ENCODE measurements at regions not wholly inside any gene's neighbourhood (a gene's known extent, or its start where the extent isn't known, plus 50 kb on each side); places are given as distances from the start of the nearest gene placed in this dataset.

DNA sequence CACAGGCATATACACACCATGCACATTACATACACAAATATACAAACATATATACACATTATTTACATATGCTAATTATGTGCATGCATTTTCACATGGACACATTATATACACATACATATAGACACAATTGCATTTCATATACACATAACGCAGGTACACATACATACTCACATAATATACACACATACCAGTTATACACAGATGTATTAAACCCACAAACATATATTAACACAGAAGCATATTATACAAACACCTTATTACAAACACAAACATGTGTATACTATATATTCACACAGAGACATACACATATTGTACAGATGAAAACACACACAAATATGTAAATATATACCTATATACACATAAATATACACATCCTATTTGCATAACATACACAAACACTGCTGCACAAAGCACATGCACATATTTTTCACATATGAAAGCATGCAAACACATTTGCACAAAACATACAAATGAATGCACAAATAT lies 140.2 kb downstream of the VEGFA start (continued):
- TF ChIP-seq, protein P1, sequence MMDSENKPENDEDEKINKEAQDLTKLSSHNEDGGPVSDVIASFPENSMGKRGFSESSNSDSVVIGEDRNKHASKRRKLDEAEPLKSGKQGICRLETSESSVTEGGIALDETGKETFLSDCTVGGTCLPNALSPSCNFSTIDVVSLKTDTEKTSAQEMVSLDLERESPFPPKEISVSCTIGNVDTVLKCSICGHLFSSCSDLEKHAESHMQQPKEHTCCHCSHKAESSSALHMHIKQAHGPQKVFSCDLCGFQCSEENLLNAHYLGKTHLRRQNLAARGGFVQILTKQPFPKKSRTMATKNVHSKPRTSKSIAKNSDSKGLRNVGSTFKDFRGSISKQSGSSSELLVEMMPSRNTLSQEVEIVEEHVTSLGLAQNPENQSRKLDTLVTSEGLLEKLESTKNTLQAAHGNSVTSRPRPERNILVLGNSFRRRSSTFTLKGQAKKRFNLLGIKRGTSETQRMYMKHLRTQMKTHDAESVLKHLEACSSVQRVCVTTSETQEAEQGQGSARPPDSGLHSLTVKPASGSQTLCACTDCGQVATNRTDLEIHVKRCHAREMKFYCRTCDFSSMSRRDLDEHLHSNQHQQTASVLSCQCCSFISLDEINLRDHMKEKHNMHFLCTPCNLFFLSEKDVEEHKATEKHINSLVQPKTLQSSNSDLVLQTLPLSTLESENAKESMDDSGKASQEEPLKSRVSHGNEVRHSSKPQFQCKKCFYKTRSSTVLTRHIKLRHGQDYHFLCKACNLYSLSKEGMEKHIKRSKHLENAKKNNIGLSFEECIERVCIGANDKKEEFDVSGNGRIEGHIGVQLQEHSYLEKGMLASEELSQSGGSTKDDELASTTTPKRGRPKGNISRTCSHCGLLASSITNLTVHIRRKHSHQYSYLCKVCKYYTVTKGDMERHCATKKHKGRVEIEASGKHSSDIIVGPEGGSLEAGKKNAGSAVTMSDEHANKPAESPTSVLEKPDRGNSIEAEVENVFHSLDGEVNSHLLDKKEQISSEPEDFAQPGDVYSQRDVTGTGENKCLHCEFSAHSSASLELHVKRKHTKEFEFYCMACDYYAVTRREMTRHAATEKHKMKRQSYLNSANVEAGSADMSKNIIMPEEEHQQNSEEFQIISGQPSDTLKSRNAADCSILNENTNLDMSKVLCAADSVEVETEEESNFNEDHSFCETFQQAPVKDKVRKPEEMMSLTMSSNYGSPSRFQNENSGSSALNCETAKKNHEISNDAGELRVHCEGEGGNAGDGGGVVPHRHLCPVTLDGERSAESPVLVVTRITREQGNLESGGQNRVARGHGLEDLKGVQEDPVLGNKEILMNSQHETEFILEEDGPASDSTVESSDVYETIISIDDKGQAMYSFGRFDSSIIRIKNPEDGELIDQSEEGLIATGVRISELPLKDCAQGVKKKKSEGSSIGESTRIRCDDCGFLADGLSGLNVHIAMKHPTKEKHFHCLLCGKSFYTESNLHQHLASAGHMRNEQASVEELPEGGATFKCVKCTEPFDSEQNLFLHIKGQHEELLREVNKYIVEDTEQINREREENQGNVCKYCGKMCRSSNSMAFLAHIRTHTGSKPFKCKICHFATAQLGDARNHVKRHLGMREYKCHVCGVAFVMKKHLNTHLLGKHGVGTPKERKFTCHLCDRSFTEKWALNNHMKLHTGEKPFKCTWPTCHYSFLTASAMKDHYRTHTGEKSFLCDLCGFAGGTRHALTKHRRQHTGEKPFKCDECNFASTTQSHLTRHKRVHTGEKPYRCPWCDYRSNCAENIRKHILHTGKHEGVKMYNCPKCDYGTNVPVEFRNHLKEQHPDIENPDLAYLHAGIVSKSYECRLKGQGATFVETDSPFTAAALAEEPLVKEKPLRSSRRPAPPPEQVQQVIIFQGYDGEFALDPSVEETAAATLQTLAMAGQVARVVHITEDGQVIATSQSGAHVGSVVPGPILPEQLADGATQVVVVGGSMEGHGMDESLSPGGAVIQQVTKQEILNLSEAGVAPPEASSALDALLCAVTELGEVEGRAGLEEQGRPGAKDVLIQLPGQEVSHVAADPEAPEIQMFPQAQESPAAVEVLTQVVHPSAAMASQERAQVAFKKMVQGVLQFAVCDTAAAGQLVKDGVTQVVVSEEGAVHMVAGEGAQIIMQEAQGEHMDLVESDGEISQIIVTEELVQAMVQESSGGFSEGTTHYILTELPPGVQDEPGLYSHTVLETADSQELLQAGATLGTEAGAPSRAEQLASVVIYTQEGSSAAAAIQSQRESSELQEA (IDR thresholded peaks at IDR 0.05; ENCODE audit: low read depth): no peak
- TF ChIP-seq, protein P2, sequence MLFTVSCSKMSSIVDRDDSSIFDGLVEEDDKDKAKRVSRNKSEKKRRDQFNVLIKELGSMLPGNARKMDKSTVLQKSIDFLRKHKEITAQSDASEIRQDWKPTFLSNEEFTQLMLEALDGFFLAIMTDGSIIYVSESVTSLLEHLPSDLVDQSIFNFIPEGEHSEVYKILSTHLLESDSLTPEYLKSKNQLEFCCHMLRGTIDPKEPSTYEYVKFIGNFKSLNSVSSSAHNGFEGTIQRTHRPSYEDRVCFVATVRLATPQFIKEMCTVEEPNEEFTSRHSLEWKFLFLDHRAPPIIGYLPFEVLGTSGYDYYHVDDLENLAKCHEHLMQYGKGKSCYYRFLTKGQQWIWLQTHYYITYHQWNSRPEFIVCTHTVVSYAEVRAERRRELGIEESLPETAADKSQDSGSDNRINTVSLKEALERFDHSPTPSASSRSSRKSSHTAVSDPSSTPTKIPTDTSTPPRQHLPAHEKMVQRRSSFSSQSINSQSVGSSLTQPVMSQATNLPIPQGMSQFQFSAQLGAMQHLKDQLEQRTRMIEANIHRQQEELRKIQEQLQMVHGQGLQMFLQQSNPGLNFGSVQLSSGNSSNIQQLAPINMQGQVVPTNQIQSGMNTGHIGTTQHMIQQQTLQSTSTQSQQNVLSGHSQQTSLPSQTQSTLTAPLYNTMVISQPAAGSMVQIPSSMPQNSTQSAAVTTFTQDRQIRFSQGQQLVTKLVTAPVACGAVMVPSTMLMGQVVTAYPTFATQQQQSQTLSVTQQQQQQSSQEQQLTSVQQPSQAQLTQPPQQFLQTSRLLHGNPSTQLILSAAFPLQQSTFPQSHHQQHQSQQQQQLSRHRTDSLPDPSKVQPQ (CRISPR knock-in tag; IDR thresholded peaks at IDR 0.05; ENCODE audit: borderline replicate concordance): no peak
- TF ChIP-seq SLC30A9 (CRISPR knock-in tag; IDR thresholded peaks at IDR 0.05) (no peak), MCM7 (IDR thresholded peaks at IDR 0.05) (no peak), RAD51 (IDR thresholded peaks at IDR 0.05; ENCODE audit: borderline replicate concordance, low read depth) (no peak), MEF2D (tag; conservative IDR thresholded peaks at IDR 0.05; ENCODE audit: low read depth) (no peak), NR3C1 (CRISPR knock-in tag; IDR thresholded peaks at IDR 0.05) (no peak), ADNP (tag; IDR thresholded peaks at IDR 0.05) (0 out of 2 replicates have a peak, but pooled peaks have one; percentile 40), ZFP30 (CRISPR knock-in tag; IDR thresholded peaks at IDR 0.05; ENCODE audit: borderline replicate concordance) (peak; percentile 60; the same call in 1 of the 2 replicates), ZZZ3 (IDR thresholded peaks at IDR 0.05) (peak; percentile 53; the same call in 1 of the 2 replicates), ZNF830 (CRISPR knock-in tag; IDR thresholded peaks at IDR 0.05) (no peak), MBD2 (IDR thresholded peaks at IDR 0.05; ENCODE audit: borderline replicate concordance, low read depth) (no peak), ASH1L (IDR thresholded peaks at IDR 0.05; ENCODE audit: borderline replicate concordance, low read depth, partially characterized antibody) (no peak), CBX8 (IDR thresholded peaks at IDR 0.05; ENCODE audit: borderline replicate concordance, extremely low read depth, low read depth, low read length, poor library complexity, severe bottlenecking) (no peak)
- TF ChIP-seq, protein P3, sequence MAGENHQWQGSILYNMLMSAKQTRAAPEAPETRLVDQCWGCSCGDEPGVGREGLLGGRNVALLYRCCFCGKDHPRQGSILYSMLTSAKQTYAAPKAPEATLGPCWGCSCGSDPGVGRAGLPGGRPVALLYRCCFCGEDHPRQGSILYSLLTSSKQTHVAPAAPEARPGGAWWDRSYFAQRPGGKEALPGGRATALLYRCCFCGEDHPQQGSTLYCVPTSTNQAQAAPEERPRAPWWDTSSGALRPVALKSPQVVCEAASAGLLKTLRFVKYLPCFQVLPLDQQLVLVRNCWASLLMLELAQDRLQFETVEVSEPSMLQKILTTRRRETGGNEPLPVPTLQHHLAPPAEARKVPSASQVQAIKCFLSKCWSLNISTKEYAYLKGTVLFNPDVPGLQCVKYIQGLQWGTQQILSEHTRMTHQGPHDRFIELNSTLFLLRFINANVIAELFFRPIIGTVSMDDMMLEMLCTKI (IDR thresholded peaks at IDR 0.05; ENCODE audit: partially characterized antibody): no peak
- TF ChIP-seq, protein P4, sequence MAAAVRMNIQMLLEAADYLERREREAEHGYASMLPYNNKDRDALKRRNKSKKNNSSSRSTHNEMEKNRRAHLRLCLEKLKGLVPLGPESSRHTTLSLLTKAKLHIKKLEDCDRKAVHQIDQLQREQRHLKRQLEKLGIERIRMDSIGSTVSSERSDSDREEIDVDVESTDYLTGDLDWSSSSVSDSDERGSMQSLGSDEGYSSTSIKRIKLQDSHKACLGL (CRISPR knock-in tag; IDR thresholded peaks at IDR 0.05; ENCODE audit: borderline replicate concordance, poor library complexity, severe bottlenecking): no peak

Data from K562 (cell line).